NB4 (cell line): ENCODE measurements at regions not wholly inside any gene's neighbourhood (a gene's known extent, or its start where the extent isn't known, plus 50 kb on each side); places are given as distances from the start of the nearest gene placed in this dataset.
A peak's percentile ranks its signal among the peaks of the same experiment; 100 is the strongest.

Source experiments
- DNase-seq: peaks from one replicate; pipeline ENCODE4 v3.0.0; 2010; ENCODE audit warnings: low read depth
- H3K4me3 ChIP-seq: one replicate; pipeline ENCODE4 v1.5.1; 2011; ENCODE audit warnings: mild to moderate bottlenecking, low read depth, low read length, moderate library complexity
- CTCF ChIP-seq: IDR thresholded peaks from one replicate; pipeline ENCODE4 v1.5.1; 2012; ENCODE audit warnings: low read depth, low read length
- MAX ChIP-seq: IDR thresholded peaks from 2 replicates; pipeline ENCODE4 v1.6.1; 2011; ENCODE audit warnings: low read depth, low read length
- MYC ChIP-seq: IDR thresholded peaks from 2 replicates; pipeline ENCODE4 v1.6.1; 2011; ENCODE audit warnings: low read depth, low read length
- POLR2A ChIP-seq: IDR thresholded peaks from 2 replicates; pipeline ENCODE4 v1.6.1; 2011; ENCODE audit warnings: mild to moderate bottlenecking; ENCODE audit not compliant: insufficient read length; ENCODE audit errors: extremely low read depth

GRCh38 chr2:145096582-145096981 lies 576.7 kb upstream of the ZEB2 start:
- no peak for TF ChIP-seq POLR2A
- no peak for TF ChIP-seq CTCF
- no peak for TF ChIP-seq MAX
- TF ChIP-seq MYC: no peak
- DNase-seq: no peak
- no peak overlapping the region for H3K4me3 ChIP-seq

- TF ChIP-seq MYC (no peak), POLR2A (no peak), CTCF (no peak), MAX (no peak)
- DNase-seq: peak; percentile 63
- H3K4me3 ChIP-seq: no peak overlapping the region
Measured at GRCh38 chr2:145095641-145096435, 575.9 kb upstream of the ZEB2 start.

- no peak for TF ChIP-seq MYC
- TF ChIP-seq CTCF: no peak
- no peak for TF ChIP-seq POLR2A
- no peak for TF ChIP-seq MAX
- no peak overlapping the region for H3K4me3 ChIP-seq
- no peak for DNase-seq
Measured at GRCh38 chr2:145094370-145094769, 574.5 kb upstream of the ZEB2 start.

GRCh38 chr2:145091967-145092366 lies 572.0 kb upstream of the ZEB2 start:
- DNase-seq: no peak
- TF ChIP-seq POLR2A (no peak), CTCF (no peak), MYC (no peak), MAX (no peak)
- no peak overlapping the region for H3K4me3 ChIP-seq

GRCh38 chr2:145090841-145091761 lies 571.2 kb upstream of the ZEB2 start:
- TF ChIP-seq MAX (no peak), MYC (no peak), CTCF (no peak), POLR2A (no peak)
- DNase-seq: no peak

More at GRCh38 chr2:145090841-145091761, 571.2 kb upstream of the ZEB2 start:
- no peak overlapping the region for H3K4me3 ChIP-seq
